Loucy (cell line): ENCODE measurements at regions not wholly inside any gene's neighbourhood (a gene's known extent, or its start where the extent isn't known, plus 50 kb on each side); places are given as distances from the start of the nearest gene placed in this dataset.

Source experiments
- H2AFZ ChIP-seq: fragments of 200-600 bp; sonication (generic); 2 replicates; pipeline ENCODE4 v1.6.0; 2016; ENCODE audit warnings: antibody characterized with exemption, mild to moderate bottlenecking, low read length, moderate library complexity
- H3F3A ChIP-seq: fragments of 200-600 bp; 2 replicates; pipeline ENCODE4 v1.6.0; 2016; ENCODE audit warnings: antibody characterized with exemption, low read depth, mild to moderate bottlenecking
- H3K27me3 ChIP-seq: fragments of 200-600 bp; sonication (generic); 2 replicates; pipeline ENCODE4 v1.6.1; 2014; ENCODE audit warnings: low read length, mild to moderate bottlenecking; ENCODE audit not compliant: insufficient read depth, poor library complexity, severe bottlenecking
- H3K36me3 ChIP-seq: fragments of 200-600 bp; sonication (generic); 2 replicates; pipeline ENCODE4 v1.6.1; 2016; ENCODE audit warnings: low read length; ENCODE audit not compliant: insufficient read depth
- H3K4me1 ChIP-seq: fragments of 200-600 bp; sonication (generic); 2 replicates; pipeline ENCODE4 v1.5.1; 2014; ENCODE audit warnings: low read length, mild to moderate bottlenecking; ENCODE audit not compliant: insufficient read depth, poor library complexity, severe bottlenecking
- H3K4me2 ChIP-seq: fragments of 200-600 bp; sonication (generic); 2 replicates; pipeline ENCODE4 v1.6.0; 2014; ENCODE audit warnings: antibody characterized with exemption, low read length, low read depth, mild to moderate bottlenecking; ENCODE audit not compliant: poor library complexity, severe bottlenecking
- H3K4me3 ChIP-seq: fragments of 200-600 bp; sonication (generic); 2 replicates; pipeline ENCODE4 v1.5.1; 2014; ENCODE audit warnings: low read length, mild to moderate bottlenecking, mixed read lengths; ENCODE audit not compliant: poor library complexity, severe bottlenecking
- H3K79me2 ChIP-seq: fragments of 200-600 bp; sonication (generic); 2 replicates; pipeline ENCODE4 v1.6.1; 2014; ENCODE audit warnings: low read length; ENCODE audit not compliant: insufficient read depth
- H3K9ac ChIP-seq: fragments of 200-600 bp; sonication (generic); 2 replicates; pipeline ENCODE4 v1.6.0; 2014; ENCODE audit warnings: mild to moderate bottlenecking, low read depth, low read length, moderate library complexity; ENCODE audit not compliant: poor library complexity, severe bottlenecking
- H3K9me2 ChIP-seq: fragments of 200-600 bp; sonication (generic); replicated peaks from 2 replicates; pipeline ENCODE4 v1.6.1; 2016; ENCODE audit warnings: low read depth, low read length, mixed read lengths
- H3K9me3 ChIP-seq: fragments of 200-600 bp; sonication (generic); 2 replicates; pipeline ENCODE4 v1.6.1; 2014; ENCODE audit warnings: mild to moderate bottlenecking, antibody characterized with exemption, low read length, low read depth; ENCODE audit not compliant: insufficient read depth
- H4K20me1 ChIP-seq: fragments of 200-600 bp; sonication (generic); 2 replicates; pipeline ENCODE4 v1.6.0; 2014; ENCODE audit warnings: antibody characterized with exemption, low read length, mild to moderate bottlenecking; ENCODE audit not compliant: insufficient read depth, poor library complexity, severe bottlenecking
- EZH2phosphoT487 ChIP-seq: fragments of 200-600 bp; IDR thresholded peaks from 2 replicates; pipeline ENCODE4 v1.6.1; 2018; ENCODE audit warnings: antibody characterized with exemption, mild to moderate bottlenecking, moderate library complexity, borderline replicate concordance
- TF ChIP-seq, protein P1 (sequence below): fragments of 200-600 bp; sonication (generic); conservative IDR thresholded peaks from 2 replicates; pipeline ENCODE4 v1.5.1; 2014; ENCODE audit warnings: mild to moderate bottlenecking, antibody characterized with exemption, low read length

DNA sequence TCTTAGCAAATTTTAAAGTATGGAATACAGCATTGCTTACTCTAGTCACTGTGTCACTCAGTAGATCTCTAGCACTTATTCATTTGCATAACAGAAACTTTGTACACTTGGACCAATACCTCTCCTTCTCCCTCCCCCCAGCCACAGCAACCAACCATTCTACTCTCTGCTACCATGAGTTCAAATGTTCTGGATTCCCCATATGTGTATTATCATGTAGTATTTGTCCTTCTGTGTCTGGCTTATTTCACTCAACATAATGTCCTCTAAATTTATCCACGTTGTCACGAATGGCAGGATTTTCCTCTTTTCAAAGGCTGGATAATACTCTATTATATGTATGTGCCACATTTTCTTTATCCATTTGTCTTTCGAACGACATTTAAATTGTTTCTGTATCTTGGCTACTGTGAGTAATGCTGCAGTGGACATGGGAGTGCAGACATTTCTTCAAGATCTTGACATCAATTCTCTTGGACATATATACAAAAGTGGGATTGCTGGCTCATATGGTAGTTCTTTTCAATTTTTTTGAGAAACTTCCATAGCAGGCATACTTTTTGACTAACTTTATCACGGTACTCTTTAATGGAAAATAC lies 184.5 kb upstream of the SOX21 start:
- H3F3A ChIP-seq = no peaks in the 10 kb centered on the region
- no peak overlapping the region for H2AFZ ChIP-seq
- no peaks in the 10 kb centered on the region for H3K79me2 ChIP-seq
- no peak for TF ChIP-seq EZH2phosphoT487
- TF ChIP-seq, protein P1, sequence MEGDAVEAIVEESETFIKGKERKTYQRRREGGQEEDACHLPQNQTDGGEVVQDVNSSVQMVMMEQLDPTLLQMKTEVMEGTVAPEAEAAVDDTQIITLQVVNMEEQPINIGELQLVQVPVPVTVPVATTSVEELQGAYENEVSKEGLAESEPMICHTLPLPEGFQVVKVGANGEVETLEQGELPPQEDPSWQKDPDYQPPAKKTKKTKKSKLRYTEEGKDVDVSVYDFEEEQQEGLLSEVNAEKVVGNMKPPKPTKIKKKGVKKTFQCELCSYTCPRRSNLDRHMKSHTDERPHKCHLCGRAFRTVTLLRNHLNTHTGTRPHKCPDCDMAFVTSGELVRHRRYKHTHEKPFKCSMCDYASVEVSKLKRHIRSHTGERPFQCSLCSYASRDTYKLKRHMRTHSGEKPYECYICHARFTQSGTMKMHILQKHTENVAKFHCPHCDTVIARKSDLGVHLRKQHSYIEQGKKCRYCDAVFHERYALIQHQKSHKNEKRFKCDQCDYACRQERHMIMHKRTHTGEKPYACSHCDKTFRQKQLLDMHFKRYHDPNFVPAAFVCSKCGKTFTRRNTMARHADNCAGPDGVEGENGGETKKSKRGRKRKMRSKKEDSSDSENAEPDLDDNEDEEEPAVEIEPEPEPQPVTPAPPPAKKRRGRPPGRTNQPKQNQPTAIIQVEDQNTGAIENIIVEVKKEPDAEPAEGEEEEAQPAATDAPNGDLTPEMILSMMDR = no peak
- H3K4me3 ChIP-seq = no peak overlapping the region
- H3K36me3 ChIP-seq = no peaks in the 10 kb centered on the region
- 0 out of 2 replicates have a peak, but pooled peaks cover 4% of the 10 kb centered on the region for H3K9me2 ChIP-seq
- no peaks in the 10 kb centered on the region for H3K9me3 ChIP-seq
- H3K4me2 ChIP-seq = no peak overlapping the region
- H4K20me1 ChIP-seq = no peaks in the 10 kb centered on the region
- H3K27me3 ChIP-seq = no peaks in the 10 kb centered on the region
- no peak overlapping the region for H3K9ac ChIP-seq
- no peaks in the 10 kb centered on the region for H3K4me1 ChIP-seq

DNA sequence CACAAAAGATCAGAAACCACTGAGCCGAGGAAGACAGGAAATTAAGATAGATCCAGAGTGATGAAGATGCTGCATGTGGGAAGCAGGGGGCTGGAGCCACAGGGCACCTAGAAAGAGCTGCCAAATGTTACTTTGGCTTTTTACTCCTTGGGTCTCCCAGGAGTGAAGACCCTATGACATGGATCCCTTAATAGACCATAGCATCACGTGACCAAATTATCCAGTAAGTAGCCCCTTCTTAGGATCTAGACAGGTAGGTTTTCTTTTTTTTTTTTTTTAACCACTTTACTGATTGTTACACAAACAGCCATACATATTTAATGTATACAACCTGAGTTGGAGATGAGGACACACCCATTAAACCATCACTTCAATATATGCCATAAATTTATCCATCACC lies 183.9 kb upstream of the SOX21 start:
- Histone ChIP-seq H3K4me3 (no peak overlapping the region), H2AFZ (no peak overlapping the region), H3K36me3 (no peaks in the 10 kb centered on the region), H3K27me3 (no peaks in the 10 kb centered on the region), H3F3A (no peaks in the 10 kb centered on the region), H3K4me1 (no peaks in the 10 kb centered on the region), H3K9me3 (no peaks in the 10 kb centered on the region), H3K9me2 (0 out of 2 replicates have a peak, but pooled peaks cover 4% of the 10 kb centered on the region), H4K20me1 (no peaks in the 10 kb centered on the region), H3K9ac (no peak overlapping the region), H3K4me2 (no peak overlapping the region), H3K79me2 (no peaks in the 10 kb centered on the region)
- TF ChIP-seq EZH2phosphoT487 = no peak
- TF ChIP-seq, protein P1 = no peak

DNA sequence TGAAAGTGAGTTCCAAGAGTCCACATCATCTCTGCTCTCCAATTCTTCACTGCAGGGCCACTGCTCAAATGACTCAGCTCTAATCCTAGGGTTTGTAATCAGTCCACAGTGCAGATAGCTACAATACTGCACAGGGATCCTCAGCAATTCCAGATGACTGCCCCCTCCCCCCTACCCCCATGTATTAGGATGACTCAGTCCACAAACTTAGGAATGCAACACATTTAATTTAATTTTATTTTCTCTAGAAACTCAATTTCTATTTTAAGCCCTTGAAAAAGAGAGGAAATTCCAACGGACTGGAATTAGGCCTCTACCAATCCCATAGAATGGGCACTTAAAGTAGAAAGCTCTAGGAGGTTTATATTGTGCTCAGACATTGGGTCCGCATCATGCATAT lies 173.8 kb upstream of the SOX21 start:
- H3K9me3 ChIP-seq = no peaks in the 10 kb centered on the region
- TF ChIP-seq EZH2phosphoT487 = no peak
- TF ChIP-seq, protein P1 = no peak
- no peak overlapping the region for H3K4me2 ChIP-seq
- H3K79me2 ChIP-seq = no peaks in the 10 kb centered on the region
- H3K4me1 ChIP-seq = no peaks in the 10 kb centered on the region
- no peaks in the 10 kb centered on the region for H3F3A ChIP-seq
- H3K9ac ChIP-seq = no peak overlapping the region
- no peak overlapping the region for H2AFZ ChIP-seq
- no peaks in the 10 kb centered on the region for H3K36me3 ChIP-seq
- H3K27me3 ChIP-seq = no peaks in the 10 kb centered on the region
- no peaks in the 10 kb centered on the region for H4K20me1 ChIP-seq
- no peaks in the 10 kb centered on the region for H3K9me2 ChIP-seq
- no peak overlapping the region for H3K4me3 ChIP-seq
